K562 (cell line): ENCODE measurements at regions not wholly inside any gene's neighbourhood (a gene's known extent, or its start where the extent isn't known, plus 50 kb on each side); places are given as distances from the start of the nearest gene placed in this dataset.

ENCODE experiments used
- ATAC-seq: fragments of 200-7000 bp; cut with Tn5 transposase; 3 replicates; pipeline ENCODE4 v1.9.1; 2020; ENCODE audit warnings: moderate library complexity
- BruUV-seq: library from RNA; stranded (reverse); fragments of 400-500 nt; replicated peaks from 2 replicates; lab custom pipeline; 2021; lab: Mats Ljungman, UMichigan
- CTCF ChIA-PET: fragments of 300-600 bp; formaldehyde crosslinking; extraction: SDS; loops from one replicate; lab custom pipeline; 2021; ENCODE audit warnings: low intra/inter-chr PET ratio; lab: Yijun Ruan, JAX
- POLR2A ChIA-PET: fragments of 300-600, 350-650 bp; sonication (Branson Sonifier 250); formaldehyde crosslinking; extraction: SDS; loops from one replicate; lab custom pipeline; 2021; ENCODE audit warnings: antibody characterized with exemption, inconsistent platforms; lab: Yijun Ruan, JAX
- DNase-seq, 4 experiments: peaks; one replicate each; pipeline versions ENCODE4 v3.0.0 to v3.0.0-alpha.2; 2011 to 2018; ENCODE audit warnings: low spot score in 3 of 4, mixed read lengths in 3 of 4; ENCODE audit errors: extremely low read depth in 1 of 4
- FAIRE-seq: peaks from 2 replicates; lab custom pipeline; 2011; peaks lifted over from hg19 to GRCh38; lab: Jason Lieb, UNC
- H2AFZ ChIP-seq: 2 replicates; pipeline ENCODE4 v1.6.0; 2011; ENCODE audit warnings: low read depth, low read length, control low read depth, inconsistent platforms
- H3K27ac ChIP-seq: fragments of 200-600 bp; 3 replicates; pipeline ENCODE4 v1.8.0; 2011; ENCODE audit warnings: low read depth, mild to moderate bottlenecking, control low read depth, inconsistent platforms, low read length, moderate library complexity, mixed read lengths; ENCODE audit errors: extremely low read depth
- H3K27me3 ChIP-seq, 2 experiments: fragments of 300-600 bp in 1 of 2; 2 replicates in 1 of 2; 3 replicates in 1 of 2; pipeline versions ENCODE4 v1.6.0 to v1.8.0; 2011; ENCODE audit warnings: inconsistent platforms in 2 of 2, low read length in 2 of 2, mild to moderate bottlenecking in 1 of 2, mixed read lengths in 1 of 2, moderate library complexity in 1 of 2; ENCODE audit not compliant: control insufficient read depth in 2 of 2, insufficient read depth in 2 of 2
- H3K36me3 ChIP-seq: fragments of 300-600 bp; 3 replicates; pipeline ENCODE4 v1.8.0; 2011; ENCODE audit warnings: mild to moderate bottlenecking, low read length, inconsistent platforms; ENCODE audit not compliant: control insufficient read depth, insufficient read depth
- H3K4me1 ChIP-seq, 2 experiments: fragments of 200-600 bp in 1 of 2; replicated peaks in 1 of 2; 2 replicates in 1 of 2; 3 replicates in 1 of 2; pipeline versions ENCODE4 v1.5.1 to v1.8.0; 2011; ENCODE audit warnings: inconsistent platforms in 2 of 2, low read length in 2 of 2, mild to moderate bottlenecking in 1 of 2, mixed read lengths in 1 of 2, moderate library complexity in 1 of 2; ENCODE audit not compliant: control insufficient read depth in 2 of 2, insufficient read depth in 2 of 2
- H3K4me2 ChIP-seq: 2 replicates; pipeline ENCODE4 v1.6.1; 2011; ENCODE audit warnings: low read length, control low read depth, inconsistent platforms, mixed read lengths; ENCODE audit not compliant: insufficient read depth
- H3K4me3 ChIP-seq: fragments of 200-600 bp; sonication (generic), shearing (Covaris generic); 2 replicates; pipeline ENCODE4 v1.5.1; 2016; ENCODE audit warnings: control low read depth, inconsistent platforms
- H3K79me2 ChIP-seq: fragments of 200-600 bp; 3 replicates; pipeline ENCODE4 v1.8.0; 2011; ENCODE audit warnings: low read length, inconsistent platforms; ENCODE audit not compliant: control insufficient read depth, insufficient read depth
- H3K9ac ChIP-seq, 2 experiments: 2 replicates each; pipeline versions ENCODE4 v1.6.0 to v1.6.1; 2011; ENCODE audit warnings: low read depth in 2 of 2, low read length in 2 of 2, control low read depth in 1 of 2, inconsistent platforms in 1 of 2, mild to moderate bottlenecking in 1 of 2, mixed read lengths in 1 of 2; ENCODE audit not compliant: insufficient read depth in 1 of 2
- H3K9me1 ChIP-seq: one replicate; pipeline ENCODE4 v1.6.0; 2011; ENCODE audit warnings: inconsistent platforms, mild to moderate bottlenecking, low read length, moderate library complexity; ENCODE audit not compliant: control insufficient read depth, insufficient read depth
- H3K9me3 ChIP-seq: replicated peaks from 2 replicates; pipeline ENCODE4 v1.5.1; 2011; ENCODE audit warnings: low read depth, low read length, inconsistent platforms; ENCODE audit not compliant: control insufficient read depth, insufficient read depth
- H4K20me1 ChIP-seq: replicated peaks from 2 replicates; pipeline ENCODE4 v1.6.1; 2011; ENCODE audit warnings: low read length, inconsistent platforms, mixed read lengths; ENCODE audit not compliant: control insufficient read depth, insufficient read depth
- DDX20 ChIP-seq: fragments of 450-650 bp; IDR thresholded peaks from 2 replicates; pipeline ENCODE4 v1.6.1; 2016; ENCODE audit warnings: missing genetic modification characterization, low read depth, mild to moderate bottlenecking, missing compliant biosample characterization, moderate library complexity
- MXI1 ChIP-seq: IDR thresholded peaks from 2 replicates; pipeline ENCODE4 v1.6.1; 2011; ENCODE audit warnings: low read depth, mild to moderate bottlenecking, improper control_type of control experiment, low read length
- NFXL1 ChIP-seq: fragments of 450-650 bp; formaldehyde crosslinking; IDR thresholded peaks from 2 replicates; pipeline ENCODE4 v1.4.0; 2021; ENCODE audit warnings: mild to moderate bottlenecking
- PHTF2 ChIP-seq: fragments of 250-450 bp; sonication (Bioruptor Pico); IDR thresholded peaks from 2 replicates; pipeline ENCODE4 v1.5.0; 2021; ENCODE audit warnings: mild to moderate bottlenecking
- RBM14 ChIP-seq: fragments of 200-400 bp; formaldehyde crosslinking; IDR thresholded peaks from 2 replicates; pipeline ENCODE4 v1.6.1; 2018; ENCODE audit warnings: low read depth, mild to moderate bottlenecking, low read length, moderate library complexity, borderline replicate concordance; ENCODE audit not compliant: insufficient read depth
- SMC3 ChIP-seq: conservative IDR thresholded peaks from 2 replicates; pipeline ENCODE4 v1.6.1; 2011; ENCODE audit warnings: low read depth, low read length, improper control_type of control experiment; ENCODE audit not compliant: insufficient read depth
- SRSF3 ChIP-seq: fragments of 200-400 bp; formaldehyde crosslinking; IDR thresholded peaks from 2 replicates; pipeline ENCODE4 v1.6.1; 2016; ENCODE audit warnings: mild to moderate bottlenecking, low read length, moderate library complexity; ENCODE audit not compliant: insufficient read depth
- ZNF121 ChIP-seq: sonication (generic); formaldehyde crosslinking; conservative IDR thresholded peaks from 2 replicates; pipeline ENCODE4 v1.8.0; 2022; ENCODE audit warnings: missing genetic modification reagents
- ZNF143 ChIP-seq: sonication (generic); formaldehyde crosslinking; IDR thresholded peaks from 2 replicates; pipeline ENCODE4 v1.9.0; 2022; ENCODE audit warnings: mild to moderate bottlenecking, missing genetic modification reagents
- ZNF224 ChIP-seq: sonication (generic); formaldehyde crosslinking; IDR thresholded peaks from 2 replicates; pipeline ENCODE4 v1.8.0; 2022; ENCODE audit warnings: mild to moderate bottlenecking, missing genetic modification reagents
- ZNF324 ChIP-seq: fragments of 250-450 bp; sonication (Bioruptor Pico); IDR thresholded peaks from 2 replicates; pipeline ENCODE4 v1.4.0; 2020; ENCODE audit warnings: mild to moderate bottlenecking
- ZNF778 ChIP-seq: fragments of 450-650 bp; formaldehyde crosslinking; IDR thresholded peaks from 2 replicates; pipeline ENCODE4 v1.4.0; 2020; ENCODE audit warnings: mild to moderate bottlenecking, moderate library complexity
- WGBS: fragments of 100-300 bp; shearing (Covaris generic); methylation state at CpG from one replicate; pipeline ENCODE4 v1.1.6; 2016; ENCODE audit warnings: low coverage, mixed read lengths; ENCODE audit not compliant: insufficient coverage; ENCODE audit errors: missing lambda C conversion rate; 5-methylcytosine and 5-hydroxymethylcytosine counted together
- in situ Hi-C: fragments of 300-500 bp; cut with MboI; formaldehyde crosslinking; loops from 4 replicates; pipeline ENCODE4 v1.15.0; 2018; ENCODE audit warnings: inconsistent platforms, mixed read lengths
- intact Hi-C: fragments of 100-400 bp; cut with micrococcal nuclease; formaldehyde crosslinking; loops from 2 replicates; pipeline ENCODE4 v1.14.2; 2022
- TF ChIP-seq, protein P1 (sequence below): fragments of 250-450 bp; sonication (Bioruptor Pico); IDR thresholded peaks from 2 replicates; pipeline ENCODE4 v1.8.0; 2022; ENCODE audit warnings: moderate library complexity, mild to moderate bottlenecking, inconsistent platforms
- TF ChIP-seq, protein P2 (sequence below), 3 experiments: fragments of 200-800 bp in 1 of 3; fragments of 250-450 bp in 1 of 3; fragments of 450-650 bp in 1 of 3; sonication (Bioruptor Pico) in 1 of 3; sonication (Bioruptor generic) in 1 of 3; formaldehyde crosslinking in 1 of 3; IDR thresholded peaks; 2 replicates each; pipeline versions ENCODE4 v1.6.1 to v1.8.0; 2016 to 2022; ENCODE audit warnings: mild to moderate bottlenecking in 2 of 3, missing genetic modification characterization in 2 of 3, missing compliant biosample characterization in 1 of 3, moderate library complexity in 1 of 3

DNA sequence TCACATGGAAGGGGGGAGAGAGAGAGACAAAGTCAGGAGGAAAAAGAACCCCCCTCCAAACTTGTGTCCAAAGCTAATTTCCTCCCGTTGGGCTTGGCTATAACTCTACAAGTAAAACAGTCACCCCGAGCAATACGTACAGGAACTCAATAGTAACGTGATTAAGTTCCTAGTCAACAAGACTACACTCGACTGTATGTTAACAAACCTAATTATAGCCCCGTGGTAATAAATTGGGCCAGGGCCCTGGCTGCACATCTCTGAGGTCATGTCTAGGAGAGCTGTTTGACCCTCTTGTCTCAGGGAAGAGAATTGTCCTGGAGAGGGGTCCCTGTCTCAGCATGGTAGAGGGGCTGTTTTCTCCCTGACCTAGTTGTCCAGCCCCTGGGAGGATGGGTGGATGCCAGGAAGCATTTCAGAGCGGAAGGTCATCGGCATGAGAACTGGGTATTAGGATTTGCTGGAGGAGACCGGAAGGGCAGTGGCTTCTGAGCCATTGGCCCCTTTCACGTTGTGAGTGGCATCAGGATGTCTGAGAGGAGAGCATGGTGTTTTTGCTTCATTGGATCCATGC, 60.2 kb upstream of the COMTD1 start (continued):
- TF ChIP-seq, protein P1, sequence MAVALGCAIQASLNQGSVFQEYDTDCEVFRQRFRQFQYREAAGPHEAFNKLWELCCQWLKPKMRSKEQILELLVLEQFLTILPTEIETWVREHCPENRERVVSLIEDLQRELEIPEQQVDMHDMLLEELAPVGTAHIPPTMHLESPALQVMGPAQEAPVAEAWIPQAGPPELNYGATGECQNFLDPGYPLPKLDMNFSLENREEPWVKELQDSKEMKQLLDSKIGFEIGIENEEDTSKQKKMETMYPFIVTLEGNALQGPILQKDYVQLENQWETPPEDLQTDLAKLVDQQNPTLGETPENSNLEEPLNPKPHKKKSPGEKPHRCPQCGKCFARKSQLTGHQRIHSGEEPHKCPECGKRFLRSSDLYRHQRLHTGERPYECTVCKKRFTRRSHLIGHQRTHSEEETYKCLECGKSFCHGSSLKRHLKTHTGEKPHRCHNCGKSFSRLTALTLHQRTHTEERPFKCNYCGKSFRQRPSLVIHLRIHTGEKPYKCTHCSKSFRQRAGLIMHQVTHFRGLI (CRISPR knock-in tag), result no peak
- no peak for TF ChIP-seq RBM14

DNA sequence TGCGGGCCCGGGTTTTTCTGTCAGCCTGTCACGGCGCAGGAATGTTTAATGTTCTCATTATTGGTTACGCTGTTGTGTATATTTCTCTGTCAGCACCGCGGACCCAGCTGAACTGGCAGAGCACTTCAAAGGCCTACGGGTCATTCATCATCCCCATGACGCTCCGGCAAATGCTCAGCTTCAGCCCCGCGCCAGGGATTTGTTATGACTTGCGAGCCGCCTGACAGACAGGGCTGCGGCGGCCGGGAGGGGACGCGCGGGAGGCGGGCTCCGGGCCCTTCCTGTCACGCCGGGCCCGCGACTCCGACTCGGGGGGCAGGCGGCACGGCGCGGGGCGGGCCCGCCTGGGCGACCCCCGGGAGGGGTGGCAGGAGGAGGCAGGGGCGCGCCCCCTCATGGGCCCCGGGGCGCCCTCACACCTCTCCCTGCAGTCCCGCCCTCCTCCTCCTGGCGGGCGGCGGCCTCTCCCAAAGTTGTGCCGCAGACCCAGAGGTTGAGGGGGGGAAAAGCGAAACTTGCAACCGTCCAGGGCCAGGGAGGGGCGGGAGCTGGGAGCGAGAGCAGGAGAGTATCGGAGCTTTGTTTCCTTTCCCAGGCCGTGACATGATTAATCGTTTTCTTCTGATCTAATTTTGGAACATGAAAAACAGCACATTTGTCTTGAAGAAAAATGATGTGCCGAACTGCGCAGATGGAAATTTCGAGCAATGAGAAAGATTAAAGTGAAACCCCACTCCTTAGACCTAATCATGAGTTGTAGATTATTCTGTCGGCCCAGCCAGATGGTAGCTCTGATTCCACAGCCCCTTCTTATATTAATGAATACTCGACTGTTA, 59.3 kb upstream of the COMTD1 start:
- Histone ChIP-seq H3K27ac (no peak overlapping the region), H3K4me3 (peak overlapping the region; percentile 57), H4K20me1 (no peaks in the 10 kb centered on the region), H2AFZ (peak overlapping the region; percentile 88), H3K9me3 (no peaks in the 10 kb centered on the region), H3K4me2 (peak overlapping the region; percentile 79), H3K9me1 (no peaks in the 10 kb centered on the region), H3K27me3 (peaks cover 13 to 38% of the 10 kb centered on the region in 2 experiments), H3K9ac (peak overlapping the region; percentile 41 to 88), H3K36me3 (no peaks in the 10 kb centered on the region), H3K4me1 (peaks cover 11 to 21% of the 10 kb centered on the region in 2 experiments), H3K79me2 (no peaks in the 10 kb centered on the region)
- BruUV-seq, result no TSS peak
- intact Hi-C loops (no loop called here), in situ Hi-C loops (no loop called here)
- ChIA-PET POLR2A (interaction anchor here (0.5 to 1.7 kb wide), 5 partner anchors 9 to 1969 kb away, joined by 3 to 4 read pairs (median 3); no protein-coding TSS in a partner anchor), CTCF (interaction anchor here (0.6 kb wide), 1 partner anchor 58 kb away, joined by 7 read pairs; no protein-coding TSS in a partner anchor)
- peak; percentile 75 to 82 (median 77) for DNase-seq
- peak; percentile 97 for ATAC-seq
- WGBS, result under 1% methylated on average over 55 of the region's 57 CpGs
- peak; percentile 81 for FAIRE-seq
- TF ChIP-seq ZNF143, result no peak
- TF ChIP-seq ZNF224 (CRISPR knock-in tag), result no peak
- no peak for TF ChIP-seq ZNF121 (CRISPR knock-in tag)
- no peak for TF ChIP-seq ZNF778 (CRISPR knock-in tag)
- TF ChIP-seq MXI1, result no peak
- no peak for TF ChIP-seq NFXL1 (CRISPR knock-in tag)
- TF ChIP-seq, protein P2, sequence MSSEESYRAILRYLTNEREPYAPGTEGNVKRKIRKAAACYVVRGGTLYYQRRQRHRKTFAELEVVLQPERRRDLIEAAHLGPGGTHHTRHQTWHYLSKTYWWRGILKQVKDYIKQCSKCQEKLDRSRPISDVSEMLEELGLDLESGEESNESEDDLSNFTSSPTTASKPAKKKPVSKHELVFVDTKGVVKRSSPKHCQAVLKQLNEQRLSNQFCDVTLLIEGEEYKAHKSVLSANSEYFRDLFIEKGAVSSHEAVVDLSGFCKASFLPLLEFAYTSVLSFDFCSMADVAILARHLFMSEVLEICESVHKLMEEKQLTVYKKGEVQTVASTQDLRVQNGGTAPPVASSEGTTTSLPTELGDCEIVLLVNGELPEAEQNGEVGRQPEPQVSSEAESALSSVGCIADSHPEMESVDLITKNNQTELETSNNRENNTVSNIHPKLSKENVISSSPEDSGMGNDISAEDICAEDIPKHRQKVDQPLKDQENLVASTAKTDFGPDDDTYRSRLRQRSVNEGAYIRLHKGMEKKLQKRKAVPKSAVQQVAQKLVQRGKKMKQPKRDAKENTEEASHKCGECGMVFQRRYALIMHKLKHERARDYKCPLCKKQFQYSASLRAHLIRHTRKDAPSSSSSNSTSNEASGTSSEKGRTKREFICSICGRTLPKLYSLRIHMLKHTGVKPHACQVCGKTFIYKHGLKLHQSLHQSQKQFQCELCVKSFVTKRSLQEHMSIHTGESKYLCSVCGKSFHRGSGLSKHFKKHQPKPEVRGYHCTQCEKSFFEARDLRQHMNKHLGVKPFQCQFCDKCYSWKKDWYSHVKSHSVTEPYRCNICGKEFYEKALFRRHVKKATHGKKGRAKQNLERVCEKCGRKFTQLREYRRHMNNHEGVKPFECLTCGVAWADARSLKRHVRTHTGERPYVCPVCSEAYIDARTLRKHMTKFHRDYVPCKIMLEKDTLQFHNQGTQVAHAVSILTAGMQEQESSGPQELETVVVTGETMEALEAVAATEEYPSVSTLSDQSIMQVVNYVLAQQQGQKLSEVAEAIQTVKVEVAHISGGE (CRISPR knock-in tag; IDR thresholded peaks at IDR 0.05), result no peak
- TF ChIP-seq SRSF3, result no peak
- TF ChIP-seq PHTF2, result no peak
- TF ChIP-seq SMC3, result 0 out of 2 replicates have a peak, but pooled peaks have one; percentile 20
- no peak for TF ChIP-seq DDX20 (tag)
- TF ChIP-seq ZNF324 (CRISPR knock-in tag), result no peak
